ENCODE measurements at regions not wholly inside any gene's neighbourhood (a gene's known extent, or its start where the extent isn't known, plus 50 kb on each side); places are given as distances from the start of the nearest gene placed in this dataset.

GRCh38 chr21:16709866-16710550 lies 802.8 kb upstream of the CXADR start:
- 46 to 61% methylated on average over 5 of the region's 5 CpGs for WGBS, 2 donors
- H3K27me3 ChIP-seq (ENCODE audit: control insufficient read depth in 3 of 3, insufficient read depth in 3 of 3, low read length in 2 of 3) = no peaks in the 10 kb centered on the region
- DNase-seq = peak in 2 of 3 donors; percentile 19 to 44

GRCh38 chr21:16711757-16712156 lies 801.1 kb upstream of the CXADR start:
- WGBS, 2 donors = 90 to 91% methylated on average over 2 of the region's 2 CpGs
- no peak for DNase-seq
- no peak for ATAC-seq (ENCODE audit: insufficient read depth, low FRiP score)

More at GRCh38 chr21:16709866-16710550, 802.8 kb upstream of the CXADR start:
- H3K9me3 ChIP-seq (ENCODE audit: control insufficient read depth in 4 of 4, insufficient read depth in 3 of 4, low read length in 3 of 4) = no peaks in the 10 kb centered on the region
- H3K9ac ChIP-seq (ENCODE audit: insufficient read depth in 1 of 2, low read length in 2 of 2) = no peak overlapping the region
- no peak overlapping the region for H3K27ac ChIP-seq (ENCODE audit: low read depth in 1 of 2, low read length in 1 of 2)
- TF ChIP-seq CTCF (IDR thresholded peaks at IDR 0.05; ENCODE audit: control extremely low read depth, extremely low read depth) = no peak
- no peak overlapping the region for H3K4me3 ChIP-seq
- ATAC-seq (ENCODE audit: insufficient read depth, low FRiP score) = no peak
- no peaks in the 10 kb centered on the region for H3K4me1 ChIP-seq (ENCODE audit: control insufficient read depth in 5 of 5, insufficient read depth in 5 of 5, low read length in 5 of 5)
- no peaks in the 10 kb centered on the region for H3K36me3 ChIP-seq (ENCODE audit: control insufficient read depth in 4 of 4, insufficient read depth in 4 of 4, low read length in 4 of 4)

GRCh38 chr21:16713331-16714117 lies 799.3 kb upstream of the CXADR start:
- no peak overlapping the region for H3K9ac ChIP-seq (ENCODE audit: insufficient read depth in 1 of 2, low read length in 2 of 2)
- TF ChIP-seq CTCF (IDR thresholded peaks at IDR 0.05; ENCODE audit: control extremely low read depth, extremely low read depth) = no peak
- 77 to 78% methylated on average over 4 of the region's 4 CpGs for WGBS, 2 donors
- H3K36me3 ChIP-seq (ENCODE audit: control insufficient read depth in 4 of 4, insufficient read depth in 4 of 4, low read length in 4 of 4) = no peaks in the 10 kb centered on the region
- no peaks in the 10 kb centered on the region for H3K4me1 ChIP-seq (ENCODE audit: control insufficient read depth in 5 of 5, insufficient read depth in 5 of 5, low read length in 5 of 5)
- peaks cover 0 to 6% (median 0%) of the 10 kb centered on the region in 4 donors for H3K9me3 ChIP-seq (ENCODE audit: control insufficient read depth in 4 of 4, insufficient read depth in 3 of 4, low read length in 3 of 4)
- ATAC-seq (ENCODE audit: insufficient read depth, low FRiP score) (no peak), DNase-seq (no peak)
- no peaks in the 10 kb centered on the region for H3K27me3 ChIP-seq (ENCODE audit: control insufficient read depth in 3 of 3, insufficient read depth in 3 of 3, low read length in 2 of 3)
- H3K27ac ChIP-seq (ENCODE audit: low read depth in 1 of 2, low read length in 1 of 2) = no peak overlapping the region
- H3K4me3 ChIP-seq = no peak overlapping the region

More at GRCh38 chr21:16711757-16712156, 801.1 kb upstream of the CXADR start:
- no peak overlapping the region for H3K4me3 ChIP-seq
- H3K27ac ChIP-seq (ENCODE audit: low read depth in 1 of 2, low read length in 1 of 2) = no peak overlapping the region
- no peaks in the 10 kb centered on the region for H3K27me3 ChIP-seq (ENCODE audit: control insufficient read depth in 3 of 3, insufficient read depth in 3 of 3, low read length in 2 of 3)
- H3K9me3 ChIP-seq (ENCODE audit: control insufficient read depth in 4 of 4, insufficient read depth in 3 of 4, low read length in 3 of 4) = no peaks in the 10 kb centered on the region
- H3K4me1 ChIP-seq (ENCODE audit: control insufficient read depth in 5 of 5, insufficient read depth in 5 of 5, low read length in 5 of 5) = no peaks in the 10 kb centered on the region
- TF ChIP-seq CTCF (IDR thresholded peaks at IDR 0.05; ENCODE audit: control extremely low read depth, extremely low read depth) = no peak
- H3K9ac ChIP-seq (ENCODE audit: insufficient read depth in 1 of 2, low read length in 2 of 2) = no peak overlapping the region
- no peaks in the 10 kb centered on the region for H3K36me3 ChIP-seq (ENCODE audit: control insufficient read depth in 4 of 4, insufficient read depth in 4 of 4, low read length in 4 of 4)

All from lung (tissue), 11 donors.